Astrocyte of the cerebellum (primary cell): ENCODE measurements at regions not wholly inside any gene's neighbourhood (a gene's known extent, or its start where the extent isn't known, plus 50 kb on each side); places are given as distances from the start of the nearest gene placed in this dataset.

Source experiments
- DNase-seq: peaks from one replicate; pipeline ENCODE4 v3.0.0-alpha.2; 2011; ENCODE audit warnings: low read depth
- H3K4me3 ChIP-seq: 2 replicates; pipeline ENCODE4 v1.5.1; 2011; ENCODE audit warnings: mild to moderate bottlenecking, low read depth, low read length, moderate library complexity
- in situ Hi-C: cut with HindIII; loops from 2 replicates; pipeline ENCODE4 v1.10.0; 2017; ENCODE audit warnings: low sequenced_read_pairs
- TF ChIP-seq, protein P1 (sequence below): IDR thresholded peaks from 2 replicates; pipeline ENCODE4 v1.5.1; 2012; ENCODE audit warnings: low read length, low read depth, moderate library complexity, mild to moderate bottlenecking; ENCODE audit errors: missing control alignments

DNA sequence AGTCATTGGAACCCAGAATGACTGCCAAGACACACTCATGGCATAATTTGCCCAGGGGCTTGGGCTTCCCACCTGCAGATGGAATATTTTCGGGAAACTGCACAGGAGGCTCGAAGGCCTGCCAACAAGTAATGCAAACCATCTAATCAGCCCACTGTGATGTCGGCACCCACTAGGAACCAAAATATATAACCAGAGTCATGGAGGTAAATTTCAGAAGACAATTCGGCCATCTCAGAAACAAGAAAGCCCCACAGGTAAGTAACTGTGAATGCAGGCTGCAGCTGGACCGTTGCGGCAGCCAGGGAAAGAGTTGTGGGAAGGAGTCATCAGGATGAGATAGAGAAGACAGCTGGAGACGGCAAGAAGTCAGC lies 264.4 kb downstream of the SYK start:
- in situ Hi-C loops: no loop called here
- no peak overlapping the region for H3K4me3 ChIP-seq
- DNase-seq: no peak
- TF ChIP-seq, protein P1, sequence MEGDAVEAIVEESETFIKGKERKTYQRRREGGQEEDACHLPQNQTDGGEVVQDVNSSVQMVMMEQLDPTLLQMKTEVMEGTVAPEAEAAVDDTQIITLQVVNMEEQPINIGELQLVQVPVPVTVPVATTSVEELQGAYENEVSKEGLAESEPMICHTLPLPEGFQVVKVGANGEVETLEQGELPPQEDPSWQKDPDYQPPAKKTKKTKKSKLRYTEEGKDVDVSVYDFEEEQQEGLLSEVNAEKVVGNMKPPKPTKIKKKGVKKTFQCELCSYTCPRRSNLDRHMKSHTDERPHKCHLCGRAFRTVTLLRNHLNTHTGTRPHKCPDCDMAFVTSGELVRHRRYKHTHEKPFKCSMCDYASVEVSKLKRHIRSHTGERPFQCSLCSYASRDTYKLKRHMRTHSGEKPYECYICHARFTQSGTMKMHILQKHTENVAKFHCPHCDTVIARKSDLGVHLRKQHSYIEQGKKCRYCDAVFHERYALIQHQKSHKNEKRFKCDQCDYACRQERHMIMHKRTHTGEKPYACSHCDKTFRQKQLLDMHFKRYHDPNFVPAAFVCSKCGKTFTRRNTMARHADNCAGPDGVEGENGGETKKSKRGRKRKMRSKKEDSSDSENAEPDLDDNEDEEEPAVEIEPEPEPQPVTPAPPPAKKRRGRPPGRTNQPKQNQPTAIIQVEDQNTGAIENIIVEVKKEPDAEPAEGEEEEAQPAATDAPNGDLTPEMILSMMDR: no peak

DNA sequence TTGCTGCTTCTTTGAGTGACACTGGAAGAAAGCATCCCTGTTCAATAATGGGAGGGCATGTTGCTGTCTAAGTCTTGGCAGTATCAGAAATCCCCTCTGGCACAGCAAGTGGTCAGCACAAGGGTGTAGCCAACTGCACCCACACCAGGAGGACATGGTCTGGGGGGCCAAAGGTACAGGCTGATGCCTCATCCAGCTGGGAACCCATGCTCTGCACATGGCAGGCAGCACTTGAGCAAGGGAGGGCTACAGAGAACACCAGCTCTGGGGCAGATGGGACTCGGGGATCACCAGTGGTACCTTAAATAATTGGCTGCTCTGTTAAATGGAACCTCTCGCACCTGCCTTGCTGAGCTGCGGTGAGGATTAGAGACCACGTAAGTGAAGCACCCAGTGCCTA lies 265.2 kb downstream of the SYK start:
- in situ Hi-C loops: no loop called here
- TF ChIP-seq, protein P1: no peak
- DNase-seq: no peak
- no peak overlapping the region for H3K4me3 ChIP-seq

DNA sequence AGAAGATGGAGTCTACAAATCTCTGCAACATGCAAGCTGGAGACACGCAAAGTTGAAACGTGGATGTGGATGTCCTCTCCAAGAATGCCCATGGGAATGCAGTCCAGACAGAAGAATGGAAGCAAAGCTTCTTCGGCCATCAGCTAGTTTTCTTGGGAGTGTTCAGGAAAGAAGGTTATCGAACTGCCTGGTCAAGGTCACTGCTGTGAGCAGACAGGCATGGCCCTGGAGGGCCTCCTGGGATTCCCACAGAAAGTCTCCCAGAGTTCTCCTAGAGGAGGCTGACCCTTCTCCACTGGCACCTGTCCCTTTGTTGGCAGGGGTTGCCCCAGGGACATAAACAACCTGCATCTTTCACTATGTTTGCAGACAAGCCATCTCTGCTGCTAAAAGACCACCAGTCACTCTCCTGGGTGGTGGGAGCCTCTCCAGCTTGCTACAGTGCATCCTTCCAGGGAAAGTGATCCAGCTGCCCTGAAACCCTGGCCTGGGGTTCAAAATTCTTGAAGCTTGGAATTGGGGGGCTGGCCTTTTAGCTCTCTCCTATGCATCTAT lies 265.8 kb downstream of the SYK start:
- in situ Hi-C loops: no loop called here
- TF ChIP-seq, protein P1: no peak
- no peak for DNase-seq

DNA sequence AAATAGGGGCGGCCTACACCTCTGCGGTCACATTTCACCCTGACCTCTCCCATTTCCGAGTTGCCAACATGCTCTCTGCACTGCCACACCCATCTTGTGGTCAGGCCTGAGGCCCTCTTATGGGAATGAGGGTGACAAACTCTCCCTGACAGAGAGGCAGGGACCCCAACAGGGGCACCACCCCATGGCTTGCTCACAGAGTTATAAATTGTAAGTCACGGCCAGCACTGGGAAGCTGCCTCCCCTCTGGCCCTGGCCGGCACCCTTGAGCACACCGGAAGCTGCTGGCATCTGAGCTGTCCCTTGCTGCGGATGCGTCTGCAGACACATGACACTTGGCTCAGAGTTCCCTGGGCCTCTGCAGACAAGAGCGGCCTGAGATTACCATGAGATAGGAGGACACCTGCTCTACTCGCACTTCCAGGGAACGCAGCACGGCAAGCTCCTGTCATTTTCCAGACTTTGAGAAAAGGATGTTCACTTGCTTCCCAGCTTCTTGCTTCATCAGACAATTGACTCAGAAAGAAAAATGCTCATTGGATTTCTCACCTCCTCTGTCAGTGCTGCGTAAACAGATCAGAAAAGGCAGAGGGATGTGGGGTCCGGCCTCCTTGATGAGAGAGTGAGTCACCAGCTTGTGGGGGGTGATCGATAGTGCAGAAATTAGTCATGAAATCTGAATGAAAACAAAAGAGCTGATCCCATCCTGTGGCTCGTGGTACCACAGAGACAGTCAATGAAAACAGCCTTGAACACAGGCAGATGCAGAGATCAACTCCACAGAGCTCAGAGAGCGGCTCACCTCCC lies 269.8 kb downstream of the SYK start:
- TF ChIP-seq, protein P1: no peak
- in situ Hi-C loops: no loop called here
- no peak overlapping the region for H3K4me3 ChIP-seq
- DNase-seq: peak; percentile 50

More for the DNA sequence above, 265.8 kb downstream of the SYK start:
- no peak overlapping the region for H3K4me3 ChIP-seq

GRCh38 chr9:91073049-91073810 lies 271.6 kb downstream of the SYK start:
- TF ChIP-seq, protein P1: no peak
- in situ Hi-C loops: no loop called here
- no peak overlapping the region for H3K4me3 ChIP-seq
- DNase-seq: no peak

GRCh38 chr9:91073811-91074771 lies 272.5 kb downstream of the SYK start:
- in situ Hi-C loops: no loop called here
- no peak for DNase-seq
- H3K4me3 ChIP-seq: no peak overlapping the region
- TF ChIP-seq, protein P1: no peak
